SK-N-DZ (cell line): ENCODE measurements at regions not wholly inside any gene's neighbourhood (a gene's known extent, or its start where the extent isn't known, plus 50 kb on each side); places are given as distances from the start of the nearest gene placed in this dataset.
"Not testable (repeated sequence)": the region's sequence is repeated elsewhere in the genome, so short reads cannot be mapped to it uniquely, and the experiment has no call there.

ENCODE experiments used
- DNase-seq: peaks from one replicate; pipeline ENCODE4 v3.0.0-alpha.2; 2015; ENCODE audit warnings: low spot score

- DNase-seq: no peak
These were observed 369.6 kb downstream of the ATP23 start for GRCh38 chr12:58310809-58311622.

- DNase-seq: no peak
These were observed 371.9 kb downstream of the ATP23 start for GRCh38 chr12:58313091-58313855.

- DNase-seq: no peak
These were observed 373.2 kb downstream of the ATP23 start for GRCh38 chr12:58314610-58315009.

GRCh38 chr12:58316926-58317325, 375.6 kb downstream of the ATP23 start:
- no peak for DNase-seq

GRCh38 chr12:58321414-58321813, 380.0 kb downstream of the ATP23 start:
- DNase-seq: no peak

GRCh38 chr12:58323676-58324075, 382.3 kb downstream of the ATP23 start:
- no peak for DNase-seq

GRCh38 chr12:58325561-58325960, 384.2 kb downstream of the ATP23 start:
- no peak for DNase-seq

- no peak for DNase-seq
These were observed 385.2 kb downstream of the ATP23 start for GRCh38 chr12:58326534-58326933.

- DNase-seq: not testable (repeated sequence)
These were observed 395.3 kb downstream of the ATP23 start for GRCh38 chr12:58336581-58337242.

- not testable (repeated sequence) for DNase-seq
These were observed 396.2 kb downstream of the ATP23 start for GRCh38 chr12:58337539-58337938.

GRCh38 chr12:58341791-58342190, 400.4 kb downstream of the ATP23 start:
- DNase-seq: no peak

- no peak for DNase-seq
These were observed 401.4 kb downstream of the ATP23 start for GRCh38 chr12:58342736-58343135.

GRCh38 chr12:58346032-58346632, 404.8 kb downstream of the ATP23 start:
- peak; percentile 28 for DNase-seq

- no peak for DNase-seq
These were observed 405.8 kb downstream of the ATP23 start for GRCh38 chr12:58347188-58347587.

- DNase-seq: no peak
These were observed 406.3 kb downstream of the ATP23 start for GRCh38 chr12:58347691-58348090.

GRCh38 chr12:58349161-58349560, 407.8 kb downstream of the ATP23 start:
- DNase-seq: no peak

GRCh38 chr12:58356794-58357193, 415.4 kb downstream of the ATP23 start:
- no peak for DNase-seq

- DNase-seq: no peak
These were observed 416.1 kb downstream of the ATP23 start for GRCh38 chr12:58357511-58357910.

- DNase-seq: no peak
These were observed 417.0 kb downstream of the ATP23 start for GRCh38 chr12:58358369-58358768.

GRCh38 chr12:58359084-58359483, 417.7 kb downstream of the ATP23 start:
- DNase-seq: no peak

- DNase-seq: no peak
These were observed 419.7 kb downstream of the ATP23 start for GRCh38 chr12:58361056-58361455.

- no peak for DNase-seq
These were observed 422.6 kb downstream of the ATP23 start for GRCh38 chr12:58363971-58364370.
